Neural cell (in vitro differentiated cells): ENCODE measurements at regions not wholly inside any gene's neighbourhood (a gene's known extent, or its start where the extent isn't known, plus 50 kb on each side); places are given as distances from the start of the nearest gene placed in this dataset.

Experiments
- H2AFZ ChIP-seq: fragments of 200-600, 300-800 bp; sonication (generic), shearing (Covaris generic); 2 replicates; pipeline ENCODE4 v1.6.0; 2014; ENCODE audit warnings: low read depth, mild to moderate bottlenecking, antibody characterized with exemption, low read length, moderate library complexity
- H3F3A ChIP-seq: fragments of 200-600 bp; shearing (Covaris generic); 2 replicates; pipeline ENCODE4 v1.6.1; 2016; ENCODE audit warnings: mild to moderate bottlenecking, moderate library complexity, mixed read lengths, antibody characterized with exemption, low read length; ENCODE audit not compliant: insufficient read depth, poor library complexity, severe bottlenecking
- H3K27ac ChIP-seq: fragments of 200-600, 300-800 bp; sonication (generic), shearing (Covaris generic); 2 replicates; pipeline ENCODE4 v1.5.1; 2014; ENCODE audit warnings: mild to moderate bottlenecking, low read length, moderate library complexity
- H3K27me3 ChIP-seq: fragments of 300-800, 200-600 bp; sonication (generic), shearing (Covaris generic); 2 replicates; pipeline ENCODE4 v1.6.0; 2014; ENCODE audit warnings: mild to moderate bottlenecking, low read depth, low read length, moderate library complexity; ENCODE audit not compliant: insufficient read depth
- H3K36me3 ChIP-seq: fragments of 300-800, 200-600 bp; sonication (generic), shearing (Covaris generic); 2 replicates; pipeline ENCODE4 v1.5.1; 2014; ENCODE audit warnings: mild to moderate bottlenecking, antibody characterized with exemption, low read length, moderate library complexity; ENCODE audit not compliant: insufficient read depth
- H3K4me2 ChIP-seq: fragments of 300-800, 200-600 bp; sonication (generic), shearing (Covaris generic); 2 replicates; pipeline ENCODE4 v1.6.0; 2014; ENCODE audit warnings: mild to moderate bottlenecking, low read length
- H3K4me3 ChIP-seq: fragments of 300-800, 200-600 bp; sonication (generic), shearing (Covaris generic); 2 replicates; pipeline ENCODE4 v1.5.1; 2014; ENCODE audit warnings: mild to moderate bottlenecking, low read length, moderate library complexity
- H3K79me2 ChIP-seq: fragments of 200-600 bp; shearing (Covaris generic); replicated peaks from 2 replicates; pipeline ENCODE4 v1.6.0; 2014; ENCODE audit warnings: mild to moderate bottlenecking, low read length, moderate library complexity; ENCODE audit not compliant: insufficient read depth
- H3K9ac ChIP-seq: fragments of 300-800, 200-600 bp; sonication (generic), shearing (Covaris generic); 2 replicates; pipeline ENCODE4 v1.6.1; 2016; ENCODE audit warnings: mild to moderate bottlenecking, low read length, mixed read lengths
- H3K9me2 ChIP-seq: fragments of 200-600 bp; shearing (Covaris generic); 2 replicates; pipeline ENCODE4 v1.6.1; 2016; ENCODE audit warnings: mild to moderate bottlenecking, low read length, mixed read lengths; ENCODE audit not compliant: insufficient read depth
- H3K9me3 ChIP-seq: fragments of 200-600, 300-800 bp; sonication (generic), shearing (Covaris generic); 2 replicates; pipeline ENCODE4 v1.6.1; 2016; ENCODE audit warnings: mild to moderate bottlenecking, mixed run types, low read length, moderate library complexity, mixed read lengths
- H4K20me1 ChIP-seq: fragments of 200-600 bp; shearing (Covaris generic); 2 replicates; pipeline ENCODE4 v1.6.1; 2016; ENCODE audit warnings: mild to moderate bottlenecking, mixed run types; ENCODE audit not compliant: insufficient read depth
- EP300 ChIP-seq: fragments of 450-650 bp; conservative IDR thresholded peaks from 2 replicates; pipeline ENCODE4 v1.6.1; 2014; ENCODE audit warnings: antibody characterized with exemption, mild to moderate bottlenecking, moderate library complexity; ENCODE audit not compliant: poor library complexity, severe bottlenecking
- EZH2 ChIP-seq: fragments of 200-600, 300-800 bp; shearing (Covaris generic), sonication (generic); IDR thresholded peaks from 2 replicates; pipeline ENCODE4 v1.6.1; 2014; ENCODE audit warnings: antibody characterized with exemption, low read length, borderline replicate concordance, mild to moderate bottlenecking; ENCODE audit not compliant: insufficient read depth, poor library complexity, severe bottlenecking
- MXI1 ChIP-seq: fragments of 450-650 bp; conservative IDR thresholded peaks from 2 replicates; pipeline ENCODE4 v1.6.1; 2014; ENCODE audit warnings: antibody characterized with exemption, mild to moderate bottlenecking; ENCODE audit not compliant: poor library complexity, severe bottlenecking
- POLR2AphosphoS5 ChIP-seq: IDR thresholded peaks from 2 replicates; pipeline ENCODE4 v1.6.1; 2012
- RAD21 ChIP-seq: fragments of 450-650 bp; conservative IDR thresholded peaks from 2 replicates; pipeline ENCODE4 v1.6.1; 2014; ENCODE audit warnings: antibody characterized with exemption, mild to moderate bottlenecking, moderate library complexity
- SMC3 ChIP-seq: fragments of 450-650 bp; conservative IDR thresholded peaks from 2 replicates; pipeline ENCODE4 v1.6.1; 2014; ENCODE audit warnings: antibody characterized with exemption, mild to moderate bottlenecking, moderate library complexity; ENCODE audit not compliant: poor library complexity
- TAF1 ChIP-seq: IDR thresholded peaks from 2 replicates; pipeline ENCODE4 v1.6.1; 2012; ENCODE audit warnings: low read depth
- TF ChIP-seq, protein P1 (sequence below): IDR thresholded peaks from 2 replicates; pipeline ENCODE4 v1.6.1; 2012; ENCODE audit warnings: borderline replicate concordance
- TF ChIP-seq, protein P2 (sequence below): fragments of 450-650 bp; IDR thresholded peaks from 2 replicates; pipeline ENCODE4 v1.5.1; 2014; ENCODE audit warnings: antibody characterized with exemption, mild to moderate bottlenecking, moderate library complexity; ENCODE audit not compliant: poor library complexity, severe bottlenecking

DNA sequence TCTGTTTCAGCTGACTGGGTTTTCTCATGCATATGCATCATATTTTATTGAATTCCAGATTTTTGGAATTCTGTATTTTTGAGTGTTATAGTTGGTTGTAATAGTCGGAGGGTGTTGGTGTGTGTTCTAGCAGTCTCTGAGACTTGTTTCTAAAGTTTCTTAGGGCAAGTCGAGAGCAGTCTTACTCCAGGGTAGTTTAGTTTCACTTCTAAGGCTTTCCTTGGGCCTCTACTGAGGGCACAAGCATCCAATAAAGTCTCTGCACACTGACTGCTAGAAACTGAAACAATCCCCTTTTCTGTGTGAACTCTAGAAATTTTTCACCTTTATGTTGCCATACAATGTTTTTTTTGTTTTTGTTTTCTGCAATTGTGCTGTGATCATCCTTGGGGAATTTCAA, 663.7 kb upstream of the LRATD1 start:
- no peak overlapping the region for H3K4me2 ChIP-seq
- no peaks in the 10 kb centered on the region for H3F3A ChIP-seq
- H3K4me3 ChIP-seq, result no peak overlapping the region
- H3K9ac ChIP-seq, result no peak overlapping the region
- no peaks in the 10 kb centered on the region for H3K27me3 ChIP-seq
- no peaks in the 10 kb centered on the region for H3K9me2 ChIP-seq
- no peak for TF ChIP-seq SMC3
- no peak for TF ChIP-seq MXI1
- TF ChIP-seq RAD21, result no peak
- no peak for TF ChIP-seq EZH2
- no peak for TF ChIP-seq EP300
- TF ChIP-seq, protein P1, sequence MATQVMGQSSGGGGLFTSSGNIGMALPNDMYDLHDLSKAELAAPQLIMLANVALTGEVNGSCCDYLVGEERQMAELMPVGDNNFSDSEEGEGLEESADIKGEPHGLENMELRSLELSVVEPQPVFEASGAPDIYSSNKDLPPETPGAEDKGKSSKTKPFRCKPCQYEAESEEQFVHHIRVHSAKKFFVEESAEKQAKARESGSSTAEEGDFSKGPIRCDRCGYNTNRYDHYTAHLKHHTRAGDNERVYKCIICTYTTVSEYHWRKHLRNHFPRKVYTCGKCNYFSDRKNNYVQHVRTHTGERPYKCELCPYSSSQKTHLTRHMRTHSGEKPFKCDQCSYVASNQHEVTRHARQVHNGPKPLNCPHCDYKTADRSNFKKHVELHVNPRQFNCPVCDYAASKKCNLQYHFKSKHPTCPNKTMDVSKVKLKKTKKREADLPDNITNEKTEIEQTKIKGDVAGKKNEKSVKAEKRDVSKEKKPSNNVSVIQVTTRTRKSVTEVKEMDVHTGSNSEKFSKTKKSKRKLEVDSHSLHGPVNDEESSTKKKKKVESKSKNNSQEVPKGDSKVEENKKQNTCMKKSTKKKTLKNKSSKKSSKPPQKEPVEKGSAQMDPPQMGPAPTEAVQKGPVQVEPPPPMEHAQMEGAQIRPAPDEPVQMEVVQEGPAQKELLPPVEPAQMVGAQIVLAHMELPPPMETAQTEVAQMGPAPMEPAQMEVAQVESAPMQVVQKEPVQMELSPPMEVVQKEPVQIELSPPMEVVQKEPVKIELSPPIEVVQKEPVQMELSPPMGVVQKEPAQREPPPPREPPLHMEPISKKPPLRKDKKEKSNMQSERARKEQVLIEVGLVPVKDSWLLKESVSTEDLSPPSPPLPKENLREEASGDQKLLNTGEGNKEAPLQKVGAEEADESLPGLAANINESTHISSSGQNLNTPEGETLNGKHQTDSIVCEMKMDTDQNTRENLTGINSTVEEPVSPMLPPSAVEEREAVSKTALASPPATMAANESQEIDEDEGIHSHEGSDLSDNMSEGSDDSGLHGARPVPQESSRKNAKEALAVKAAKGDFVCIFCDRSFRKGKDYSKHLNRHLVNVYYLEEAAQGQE, result no peak
- TF ChIP-seq, protein P2, sequence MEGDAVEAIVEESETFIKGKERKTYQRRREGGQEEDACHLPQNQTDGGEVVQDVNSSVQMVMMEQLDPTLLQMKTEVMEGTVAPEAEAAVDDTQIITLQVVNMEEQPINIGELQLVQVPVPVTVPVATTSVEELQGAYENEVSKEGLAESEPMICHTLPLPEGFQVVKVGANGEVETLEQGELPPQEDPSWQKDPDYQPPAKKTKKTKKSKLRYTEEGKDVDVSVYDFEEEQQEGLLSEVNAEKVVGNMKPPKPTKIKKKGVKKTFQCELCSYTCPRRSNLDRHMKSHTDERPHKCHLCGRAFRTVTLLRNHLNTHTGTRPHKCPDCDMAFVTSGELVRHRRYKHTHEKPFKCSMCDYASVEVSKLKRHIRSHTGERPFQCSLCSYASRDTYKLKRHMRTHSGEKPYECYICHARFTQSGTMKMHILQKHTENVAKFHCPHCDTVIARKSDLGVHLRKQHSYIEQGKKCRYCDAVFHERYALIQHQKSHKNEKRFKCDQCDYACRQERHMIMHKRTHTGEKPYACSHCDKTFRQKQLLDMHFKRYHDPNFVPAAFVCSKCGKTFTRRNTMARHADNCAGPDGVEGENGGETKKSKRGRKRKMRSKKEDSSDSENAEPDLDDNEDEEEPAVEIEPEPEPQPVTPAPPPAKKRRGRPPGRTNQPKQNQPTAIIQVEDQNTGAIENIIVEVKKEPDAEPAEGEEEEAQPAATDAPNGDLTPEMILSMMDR, result no peak
- TF ChIP-seq POLR2AphosphoS5, result no peak
- TF ChIP-seq TAF1, result no peak
- H2AFZ ChIP-seq, result no peak overlapping the region
- no peaks in the 10 kb centered on the region for H3K9me3 ChIP-seq
- no peak overlapping the region for H3K27ac ChIP-seq
- no peaks in the 10 kb centered on the region for H4K20me1 ChIP-seq
- no peaks in the 10 kb centered on the region for H3K79me2 ChIP-seq
- no peaks in the 10 kb centered on the region for H3K36me3 ChIP-seq

DNA sequence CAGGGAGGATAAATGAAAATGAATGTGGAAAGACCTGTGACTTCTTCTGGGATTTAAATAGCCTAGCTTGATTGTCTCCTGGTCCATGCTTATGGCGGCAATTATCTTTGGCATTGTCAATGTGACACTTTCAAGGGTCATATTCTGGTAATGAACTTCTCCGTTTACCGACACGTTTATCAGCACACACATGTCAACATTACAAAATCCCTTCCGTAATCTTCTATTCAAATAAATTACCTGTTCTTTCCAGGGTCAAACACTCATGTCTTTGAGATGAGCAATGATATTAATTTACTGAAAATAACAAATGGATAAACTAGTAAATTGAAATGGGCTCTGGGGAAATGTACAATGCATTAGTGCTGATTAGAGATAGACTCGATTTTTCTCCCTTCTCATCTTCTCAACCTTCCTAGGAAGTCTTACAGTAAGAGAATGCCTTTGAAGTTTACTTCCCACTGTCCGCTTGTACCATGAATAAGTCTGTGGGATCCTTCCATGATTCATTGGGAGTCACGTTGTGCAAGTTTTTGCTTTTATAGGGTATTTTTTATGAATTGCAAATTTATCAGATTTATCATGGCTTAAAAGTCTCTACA, 646.3 kb upstream of the LRATD1 start:
- Histone ChIP-seq H3K27ac (no peak overlapping the region), H3K4me3 (no peak overlapping the region), H3F3A (no peaks in the 10 kb centered on the region), H4K20me1 (no peaks in the 10 kb centered on the region), H3K9me2 (no peaks in the 10 kb centered on the region), H3K27me3 (no peaks in the 10 kb centered on the region), H3K4me2 (no peak overlapping the region), H3K9me3 (no peaks in the 10 kb centered on the region), H3K9ac (no peak overlapping the region), H3K36me3 (no peaks in the 10 kb centered on the region), H3K79me2 (no peaks in the 10 kb centered on the region), H2AFZ (no peak overlapping the region)
- TF ChIP-seq EP300 (no peak), EZH2 (no peak)

DNA sequence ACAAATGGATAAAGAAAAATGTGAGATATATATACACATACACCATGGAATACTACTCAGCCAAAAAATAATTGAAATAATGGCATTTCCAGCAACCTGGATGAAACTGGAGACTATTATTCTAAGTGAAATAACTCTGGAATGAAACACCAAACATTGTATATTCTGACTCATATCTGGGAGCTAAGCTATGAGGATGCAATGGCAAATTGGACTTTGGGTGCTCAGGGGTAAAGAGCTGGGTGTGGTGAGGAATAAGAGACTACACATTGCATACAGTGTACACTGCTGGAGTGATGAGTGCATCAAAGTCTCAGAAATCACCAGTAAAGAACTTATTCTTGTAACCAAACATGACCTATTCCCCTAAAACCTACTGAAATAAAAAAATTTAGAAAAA, 636.0 kb upstream of the LRATD1 start:
- Histone ChIP-seq H3K79me2 (no peaks in the 10 kb centered on the region), H3K27me3 (no peaks in the 10 kb centered on the region), H3K9me3 (no peaks in the 10 kb centered on the region), H3K36me3 (no peaks in the 10 kb centered on the region), H4K20me1 (no peaks in the 10 kb centered on the region), H3K4me2 (no peak overlapping the region), H3K4me3 (no peak overlapping the region), H2AFZ (no peak overlapping the region), H3K27ac (no peak overlapping the region), H3K9me2 (no peaks in the 10 kb centered on the region), H3K9ac (no peak overlapping the region), H3F3A (no peaks in the 10 kb centered on the region)
- no peak for TF ChIP-seq EZH2
- TF ChIP-seq POLR2AphosphoS5, result no peak
- no peak for TF ChIP-seq TAF1
- TF ChIP-seq, protein P1, result no peak
- TF ChIP-seq RAD21, result no peak
- no peak for TF ChIP-seq SMC3
- TF ChIP-seq, protein P2, result no peak
- no peak for TF ChIP-seq EP300
- no peak for TF ChIP-seq MXI1
